ENCODE measurements at regions not wholly inside any gene's neighbourhood (a gene's known extent, or its start where the extent isn't known, plus 50 kb on each side); places are given as distances from the start of the nearest gene placed in this dataset.

DNA sequence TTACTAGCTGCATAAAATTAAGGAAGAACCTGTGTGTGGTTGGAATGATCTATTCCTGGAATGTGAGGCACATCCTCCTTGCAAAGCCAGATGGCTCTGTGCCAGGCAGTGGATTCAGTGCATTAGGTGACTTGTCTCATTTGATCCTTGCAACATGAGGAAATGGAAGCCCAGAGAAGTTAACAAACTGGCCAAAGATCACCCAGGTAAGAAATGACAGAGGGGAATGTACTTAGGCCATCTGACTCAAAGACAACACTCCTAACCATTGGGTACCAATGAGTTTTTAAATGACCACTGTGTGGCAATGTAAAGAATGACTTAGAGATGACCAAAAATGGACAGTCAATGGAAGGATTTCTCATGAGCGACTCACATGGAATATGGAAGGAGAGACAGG, 114.2 kb upstream of the RXFP2 start:
- Histone ChIP-seq H3K9me3 (ENCODE audit: insufficient read depth, low read depth, low read length) (no peaks in the 10 kb centered on the region), H3K4me3 (ENCODE audit: low read length, poor library complexity, severe bottlenecking) (no peak overlapping the region), H2AFZ (ENCODE audit: low read length) (no peak overlapping the region), H3K9ac (ENCODE audit: low read depth, low read length, poor library complexity, severe bottlenecking) (no peak overlapping the region), H3K79me2 (ENCODE audit: insufficient read depth, low read length) (no peaks in the 10 kb centered on the region), H3K9me2 (replicated peaks; ENCODE audit: low read depth, low read length) (no peaks in the 10 kb centered on the region), H4K20me1 (ENCODE audit: insufficient read depth, low read length, poor library complexity, severe bottlenecking) (no peaks in the 10 kb centered on the region), H3F3A (ENCODE audit: low read depth) (no peaks in the 10 kb centered on the region), H3K36me3 (ENCODE audit: insufficient read depth, low read length) (no peaks in the 10 kb centered on the region), H3K27me3 (ENCODE audit: insufficient read depth, low read length, poor library complexity, severe bottlenecking) (no peaks in the 10 kb centered on the region), H3K4me1 (ENCODE audit: insufficient read depth, low read length, poor library complexity, severe bottlenecking) (peaks cover 14% of the 10 kb centered on the region), H3K4me2 (ENCODE audit: low read depth, low read length, poor library complexity, severe bottlenecking) (no peak overlapping the region)
- TF ChIP-seq EZH2phosphoT487 (IDR thresholded peaks at IDR 0.05; ENCODE audit: borderline replicate concordance): no peak
- TF ChIP-seq, protein P1, sequence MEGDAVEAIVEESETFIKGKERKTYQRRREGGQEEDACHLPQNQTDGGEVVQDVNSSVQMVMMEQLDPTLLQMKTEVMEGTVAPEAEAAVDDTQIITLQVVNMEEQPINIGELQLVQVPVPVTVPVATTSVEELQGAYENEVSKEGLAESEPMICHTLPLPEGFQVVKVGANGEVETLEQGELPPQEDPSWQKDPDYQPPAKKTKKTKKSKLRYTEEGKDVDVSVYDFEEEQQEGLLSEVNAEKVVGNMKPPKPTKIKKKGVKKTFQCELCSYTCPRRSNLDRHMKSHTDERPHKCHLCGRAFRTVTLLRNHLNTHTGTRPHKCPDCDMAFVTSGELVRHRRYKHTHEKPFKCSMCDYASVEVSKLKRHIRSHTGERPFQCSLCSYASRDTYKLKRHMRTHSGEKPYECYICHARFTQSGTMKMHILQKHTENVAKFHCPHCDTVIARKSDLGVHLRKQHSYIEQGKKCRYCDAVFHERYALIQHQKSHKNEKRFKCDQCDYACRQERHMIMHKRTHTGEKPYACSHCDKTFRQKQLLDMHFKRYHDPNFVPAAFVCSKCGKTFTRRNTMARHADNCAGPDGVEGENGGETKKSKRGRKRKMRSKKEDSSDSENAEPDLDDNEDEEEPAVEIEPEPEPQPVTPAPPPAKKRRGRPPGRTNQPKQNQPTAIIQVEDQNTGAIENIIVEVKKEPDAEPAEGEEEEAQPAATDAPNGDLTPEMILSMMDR (conservative IDR thresholded peaks at IDR 0.05; ENCODE audit: low read length): no peak

DNA sequence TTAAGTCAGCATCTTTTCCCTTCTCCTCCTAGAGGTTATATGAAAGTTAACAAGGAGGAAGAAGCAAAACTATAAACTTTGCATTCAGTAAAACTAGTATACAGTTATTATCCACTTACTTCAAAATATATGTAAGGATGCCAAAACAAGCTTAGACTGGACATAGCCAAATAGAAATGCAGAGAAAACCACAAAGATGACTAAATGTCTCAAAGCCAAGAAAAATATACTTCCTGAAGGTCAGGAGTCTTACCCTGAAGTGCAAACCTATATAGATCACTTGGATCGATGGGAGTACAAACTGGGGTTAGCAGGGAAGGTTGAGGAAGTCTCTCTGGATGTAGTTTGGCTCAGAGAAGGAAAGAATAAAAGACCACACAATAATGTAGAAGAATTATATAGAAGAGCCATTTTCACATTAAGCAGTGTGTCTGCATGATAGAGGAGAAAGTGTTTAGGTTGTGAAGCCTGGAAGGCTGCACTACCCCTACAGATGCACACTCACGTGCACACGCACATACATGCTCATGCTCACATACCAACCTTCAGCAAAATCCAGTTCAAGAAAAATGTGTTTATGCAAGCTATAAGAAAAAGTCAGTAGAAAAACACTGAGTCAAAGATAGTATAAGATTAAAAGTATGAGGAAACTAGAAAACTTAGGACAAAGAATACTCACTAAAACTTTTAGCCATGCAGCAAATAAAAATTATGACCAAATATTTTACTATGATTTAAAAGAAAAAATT, 112.1 kb upstream of the RXFP2 start:
- H3K9me3 ChIP-seq (ENCODE audit: insufficient read depth, low read depth, low read length): no peaks in the 10 kb centered on the region
- H4K20me1 ChIP-seq (ENCODE audit: insufficient read depth, low read length, poor library complexity, severe bottlenecking): no peaks in the 10 kb centered on the region
- H3K27me3 ChIP-seq (ENCODE audit: insufficient read depth, low read length, poor library complexity, severe bottlenecking): no peaks in the 10 kb centered on the region
- peaks cover 30% of the 10 kb centered on the region for H3K4me1 ChIP-seq (ENCODE audit: insufficient read depth, low read length, poor library complexity, severe bottlenecking)
- no peaks in the 10 kb centered on the region for H3K9me2 ChIP-seq (replicated peaks; ENCODE audit: low read depth, low read length)
- no peaks in the 10 kb centered on the region for H3K36me3 ChIP-seq (ENCODE audit: insufficient read depth, low read length)
- H3K4me2 ChIP-seq (ENCODE audit: low read depth, low read length, poor library complexity, severe bottlenecking): no peak overlapping the region
- H3K9ac ChIP-seq (ENCODE audit: low read depth, low read length, poor library complexity, severe bottlenecking): no peak overlapping the region
- H2AFZ ChIP-seq (ENCODE audit: low read length): no peak overlapping the region
- no peak for TF ChIP-seq EZH2phosphoT487 (IDR thresholded peaks at IDR 0.05; ENCODE audit: borderline replicate concordance)
- TF ChIP-seq, protein P1 (conservative IDR thresholded peaks at IDR 0.05; ENCODE audit: low read length): no peak
- H3K4me3 ChIP-seq (ENCODE audit: low read length, poor library complexity, severe bottlenecking): no peak overlapping the region
- H3F3A ChIP-seq (ENCODE audit: low read depth): no peaks in the 10 kb centered on the region
- no peaks in the 10 kb centered on the region for H3K79me2 ChIP-seq (ENCODE audit: insufficient read depth, low read length)

DNA sequence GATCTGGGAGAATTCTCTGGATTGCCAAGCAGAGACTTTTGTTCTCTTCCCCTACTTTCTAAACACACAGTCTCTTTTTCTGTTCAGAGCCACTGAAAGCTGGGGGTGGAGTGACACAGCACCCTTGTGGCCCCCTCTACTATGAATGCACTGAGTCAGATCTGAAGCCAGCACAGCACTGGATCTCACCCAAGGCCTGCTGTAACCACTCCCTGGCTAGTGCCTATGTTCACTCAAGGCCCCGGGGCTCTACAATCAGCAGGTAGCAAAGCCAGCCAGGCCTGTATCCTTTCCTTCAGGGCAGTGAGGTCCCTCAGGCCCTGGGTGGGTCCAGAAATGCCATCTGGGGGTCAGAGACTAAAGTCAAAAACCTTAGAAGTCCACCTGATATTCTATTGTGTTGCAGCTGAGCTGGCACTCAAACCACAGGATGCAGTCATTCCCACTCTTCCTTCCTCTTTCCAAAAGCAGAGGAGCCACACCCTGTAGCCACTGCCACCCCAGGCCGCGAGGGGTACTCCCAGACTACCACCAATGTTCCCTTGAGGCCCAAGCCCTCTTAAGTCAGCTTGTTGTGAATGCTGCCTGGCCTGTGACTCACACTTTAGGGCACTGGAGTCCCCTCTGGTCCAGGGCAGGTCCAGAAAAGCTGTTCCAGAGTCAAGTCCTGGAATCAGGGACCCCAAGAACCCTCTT, 110.1 kb upstream of the RXFP2 start:
- Histone ChIP-seq H3K36me3 (ENCODE audit: insufficient read depth, low read length) (no peaks in the 10 kb centered on the region), H3F3A (ENCODE audit: low read depth) (no peaks in the 10 kb centered on the region), H3K79me2 (ENCODE audit: insufficient read depth, low read length) (no peaks in the 10 kb centered on the region), H3K27me3 (ENCODE audit: insufficient read depth, low read length, poor library complexity, severe bottlenecking) (no peaks in the 10 kb centered on the region), H3K9ac (ENCODE audit: low read depth, low read length, poor library complexity, severe bottlenecking) (no peak overlapping the region), H2AFZ (ENCODE audit: low read length) (no peak overlapping the region), H3K9me3 (ENCODE audit: insufficient read depth, low read depth, low read length) (no peaks in the 10 kb centered on the region), H3K9me2 (replicated peaks; ENCODE audit: low read depth, low read length) (no peaks in the 10 kb centered on the region), H4K20me1 (ENCODE audit: insufficient read depth, low read length, poor library complexity, severe bottlenecking) (no peaks in the 10 kb centered on the region), H3K4me1 (ENCODE audit: insufficient read depth, low read length, poor library complexity, severe bottlenecking) (peaks cover 30% of the 10 kb centered on the region), H3K4me3 (ENCODE audit: low read length, poor library complexity, severe bottlenecking) (no peak overlapping the region), H3K4me2 (ENCODE audit: low read depth, low read length, poor library complexity, severe bottlenecking) (peak overlapping the region; percentile 15)
- TF ChIP-seq EZH2phosphoT487 (IDR thresholded peaks at IDR 0.05; ENCODE audit: borderline replicate concordance): no peak
- TF ChIP-seq, protein P1 (conservative IDR thresholded peaks at IDR 0.05; ENCODE audit: low read length): no peak

Data from Loucy (cell line).